ENCODE measurements at regions not wholly inside any gene's neighbourhood (a gene's known extent, or its start where the extent isn't known, plus 50 kb on each side); places are given as distances from the start of the nearest gene placed in this dataset.

GRCh38 chr16:87002717-87003413 is 314.3 kb downstream of the C16orf95 start:
- no peak for DNase-seq (ENCODE audit: low read depth)

GRCh38 chr16:87003414-87003755 is 313.8 kb downstream of the C16orf95 start:
- DNase-seq (ENCODE audit: low read depth), result peak; percentile 15

GRCh38 chr16:87006021-87006420 is 311.2 kb downstream of the C16orf95 start:
- DNase-seq (ENCODE audit: low read depth), result no peak

GRCh38 chr16:87006789-87007745 is 310.1 kb downstream of the C16orf95 start:
- DNase-seq (ENCODE audit: low read depth), result no peak

DNA sequence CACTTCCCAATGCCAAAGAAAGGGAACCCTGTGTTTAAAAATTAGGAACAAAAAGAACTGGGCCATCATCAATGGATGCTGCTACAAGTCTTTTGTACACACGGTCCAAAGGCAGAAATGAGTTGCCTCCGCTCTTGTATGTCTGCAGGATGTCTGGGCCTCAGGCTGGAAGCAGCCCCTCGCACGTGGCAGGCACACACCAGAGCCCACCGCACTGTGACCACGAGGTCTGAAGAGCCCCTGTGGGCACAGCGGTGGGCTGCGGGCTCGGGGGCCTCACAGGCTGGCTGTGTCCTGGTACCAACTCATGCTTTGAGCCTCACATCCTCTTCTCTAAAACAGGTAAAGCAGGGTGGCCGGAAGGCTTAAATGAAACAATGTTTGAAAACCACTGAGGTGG is 309.3 kb downstream of the C16orf95 start:
- DNase-seq (ENCODE audit: low read depth), result no peak

DNA sequence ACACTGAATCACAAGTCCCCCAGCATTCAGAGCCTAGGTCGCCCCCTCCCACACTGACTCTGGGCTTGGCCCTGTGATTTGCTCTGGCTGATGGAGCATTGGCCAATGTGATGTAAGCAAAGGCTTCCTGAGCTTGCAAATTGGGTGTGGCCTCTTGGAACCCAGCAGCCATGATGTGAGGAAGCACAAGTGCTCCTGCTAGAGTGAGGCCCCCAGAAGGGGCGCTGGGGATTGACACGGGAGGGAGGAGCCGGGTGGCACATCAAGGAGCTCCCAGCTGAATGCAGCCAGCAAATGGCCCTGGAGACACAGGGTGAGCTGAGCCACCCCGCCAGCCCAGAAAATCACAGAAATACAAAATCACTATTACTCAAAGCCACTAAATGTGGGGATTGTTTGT is 308.5 kb downstream of the C16orf95 start:
- DNase-seq (ENCODE audit: low read depth), result no peak

DNA sequence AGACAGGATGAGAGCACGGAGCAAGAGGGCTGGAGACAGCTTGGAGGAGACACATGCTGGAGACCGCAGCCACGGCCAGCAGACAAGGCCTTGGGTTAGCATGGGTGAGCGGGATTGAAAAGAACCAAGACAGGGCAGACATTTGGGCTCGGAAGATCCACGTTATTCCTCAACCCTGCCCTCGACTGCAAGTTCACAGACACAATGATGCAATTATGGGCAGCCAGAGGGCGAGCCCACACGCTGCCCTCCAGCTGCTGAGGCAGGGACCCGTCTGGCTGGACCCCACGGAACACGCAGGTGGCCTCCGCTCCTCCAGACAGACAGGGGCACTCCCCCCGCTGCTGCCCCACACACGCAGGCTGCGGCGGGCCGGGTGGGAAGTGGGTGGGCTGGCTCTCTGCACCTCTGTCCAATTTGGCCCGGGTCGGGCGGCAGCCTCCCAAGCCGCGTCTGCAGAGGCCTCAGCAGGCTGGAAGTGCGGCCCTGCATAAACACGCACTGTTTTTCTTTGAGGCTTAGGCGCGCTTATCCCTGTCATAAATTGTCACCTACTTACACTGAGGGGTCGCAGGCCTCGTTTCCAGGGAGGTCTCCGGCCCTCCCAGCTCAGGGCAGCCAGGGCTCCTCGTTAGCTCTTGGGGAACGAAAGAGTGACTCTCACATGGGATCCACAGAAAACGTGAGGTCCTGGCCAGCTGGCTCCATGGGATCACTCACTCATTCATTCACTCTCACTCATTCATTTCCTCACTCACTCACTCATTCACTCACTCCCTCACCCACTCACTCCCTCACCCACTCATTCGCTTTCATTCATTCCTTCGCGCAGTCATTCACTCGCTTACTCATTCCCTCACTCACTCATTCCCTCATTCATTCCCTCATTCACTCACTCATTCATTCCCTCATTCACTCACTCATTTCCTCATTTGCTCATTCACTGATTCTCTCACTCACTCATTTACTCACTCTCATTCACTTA is 303.9 kb downstream of the C16orf95 start:
- DNase-seq (ENCODE audit: low read depth), result no peak

- DNase-seq (ENCODE audit: low read depth), result no peak
Observed at GRCh38 chr16:87014112-87014511, 303.1 kb downstream of the C16orf95 start.

GRCh38 chr16:87015021-87015420 is 302.2 kb downstream of the C16orf95 start:
- DNase-seq (ENCODE audit: low read depth), result peak; percentile 10

DNA sequence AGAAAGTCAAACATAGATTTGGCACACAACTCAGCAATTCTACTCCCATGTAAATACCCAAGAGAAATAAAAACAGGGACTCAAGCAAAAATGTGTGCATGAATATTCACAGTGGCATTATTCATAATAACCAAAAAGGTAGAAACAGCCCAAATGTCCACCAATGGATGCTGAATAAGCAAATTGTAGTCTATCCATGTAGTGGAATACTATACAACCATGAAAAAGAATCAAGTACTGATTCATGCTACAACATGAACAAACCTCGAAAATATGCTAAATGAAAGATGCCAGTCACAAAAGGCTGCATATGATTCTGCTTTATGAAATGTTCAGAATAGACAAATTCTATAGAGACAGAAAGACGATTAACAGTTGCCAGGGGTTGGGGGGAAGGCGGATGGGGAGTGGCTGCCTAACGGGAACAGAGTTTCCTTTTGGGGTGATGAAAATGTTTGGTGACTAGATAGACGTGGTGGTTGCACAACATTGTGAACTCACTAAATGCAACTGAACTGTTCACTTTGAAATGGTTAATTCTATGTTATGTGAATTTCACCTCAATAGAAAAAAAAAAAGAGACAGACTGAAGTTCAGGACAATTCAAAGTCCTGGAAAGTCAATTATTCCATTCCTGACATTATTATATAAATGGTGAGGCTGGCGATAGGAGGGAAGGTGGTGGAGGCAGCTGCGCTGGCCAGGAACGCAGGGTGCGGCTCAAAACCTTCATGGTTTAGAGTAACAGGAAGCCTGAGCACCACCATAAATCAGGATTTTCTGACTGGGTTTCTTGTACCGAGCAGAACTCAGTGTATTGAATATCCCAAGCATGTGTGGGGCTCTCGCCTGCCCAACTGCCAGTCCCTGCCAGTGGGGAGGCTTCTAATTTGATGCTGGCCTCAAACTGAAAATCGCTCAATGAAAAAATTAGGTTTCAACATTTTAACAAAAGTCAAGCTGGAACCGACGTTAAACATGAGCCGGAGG is 300.9 kb downstream of the C16orf95 start:
- no peak for DNase-seq (ENCODE audit: low read depth)

- peak; percentile 94 for DNase-seq (ENCODE audit: low read depth)
Observed at GRCh38 chr16:87017371-87018012, 299.7 kb downstream of the C16orf95 start.

GRCh38 chr16:87025676-87026075 is 291.5 kb downstream of the C16orf95 start:
- no peak for DNase-seq (ENCODE audit: low read depth)

- no peak for DNase-seq (ENCODE audit: low read depth)
Observed at GRCh38 chr16:87027056-87027616, 290.1 kb downstream of the C16orf95 start.

DNA sequence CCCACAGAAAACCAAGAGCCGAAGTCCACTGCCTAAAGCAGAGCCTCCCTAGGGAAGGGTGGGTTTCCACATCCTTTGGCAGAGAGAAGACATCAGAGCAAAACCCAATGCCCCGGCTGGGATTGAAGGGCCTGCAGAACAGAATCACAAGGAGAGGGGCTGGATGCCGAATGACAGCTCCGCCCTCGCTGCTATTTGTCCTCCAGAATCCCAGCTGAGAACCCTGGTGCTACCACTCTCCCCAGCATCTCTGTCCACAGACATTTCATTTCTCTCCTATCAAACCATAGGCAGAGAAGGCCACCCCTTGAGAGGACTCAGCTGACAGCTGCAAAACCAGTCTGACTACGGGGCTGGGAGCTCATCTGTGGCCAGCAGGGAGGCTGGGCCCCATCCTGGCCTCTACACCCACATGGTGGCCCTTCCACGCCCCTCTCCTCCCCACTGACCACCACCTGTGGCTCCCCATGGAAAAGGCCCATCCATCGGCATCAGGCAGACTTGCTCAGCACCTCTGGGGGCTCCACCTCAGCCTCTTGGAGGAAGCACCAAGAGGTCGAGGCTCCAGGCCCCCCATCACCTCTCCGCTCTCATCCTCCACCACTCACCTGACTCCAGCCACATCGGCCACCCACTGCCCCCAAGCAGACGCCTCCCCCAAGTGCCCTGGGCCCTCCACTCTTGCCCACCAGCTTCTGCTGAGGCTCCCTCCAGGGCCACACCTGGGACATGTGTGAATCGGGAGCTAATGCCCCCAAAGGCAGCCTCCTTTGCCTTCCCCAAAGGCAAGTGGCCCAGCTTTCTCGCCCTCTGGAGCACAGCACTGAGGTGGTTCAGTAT is 288.5 kb downstream of the C16orf95 start:
- DNase-seq (ENCODE audit: low read depth), result no peak

DNA sequence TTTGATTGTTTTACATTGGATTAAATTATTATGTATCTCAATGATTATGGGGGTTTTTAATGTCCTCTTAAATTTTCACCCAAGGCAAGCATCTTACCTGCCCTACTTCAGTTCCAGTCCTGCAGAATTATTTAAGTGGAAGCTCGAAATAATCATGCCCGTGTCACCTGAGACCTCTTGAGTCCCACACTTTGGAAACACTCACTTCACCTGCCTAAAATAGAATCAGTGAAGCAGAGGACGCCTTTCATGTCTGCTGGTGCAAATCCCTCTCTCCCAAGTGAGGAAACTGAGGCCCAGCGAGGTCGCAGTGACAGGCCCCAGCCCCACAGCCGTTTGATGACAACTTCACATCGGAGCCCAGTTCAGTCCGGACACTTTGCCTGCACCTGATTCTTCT is 284.6 kb downstream of the C16orf95 start:
- DNase-seq (ENCODE audit: low read depth), result no peak

DNA sequence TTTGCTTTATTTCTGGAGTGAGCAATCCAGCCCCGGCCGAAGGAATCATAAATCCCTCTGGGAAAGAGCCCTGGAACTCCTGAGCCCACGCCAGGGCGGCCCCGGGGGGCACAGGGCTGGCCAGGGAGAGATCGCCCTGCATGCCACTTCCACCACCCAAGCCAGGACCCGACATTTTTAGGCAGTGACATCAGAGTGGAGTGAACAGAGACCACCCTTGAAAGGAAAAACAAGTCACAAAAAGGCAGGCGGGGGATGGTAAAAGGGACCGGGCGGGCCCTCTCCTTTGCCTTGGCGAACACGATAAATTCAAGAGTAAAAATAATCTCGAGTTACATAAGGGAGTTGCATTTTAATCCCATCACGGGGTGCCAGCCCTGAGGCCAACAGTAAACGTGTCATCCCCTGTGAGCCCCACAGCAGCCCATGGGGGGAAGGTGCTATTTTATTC is 284.1 kb downstream of the C16orf95 start:
- no peak for DNase-seq (ENCODE audit: low read depth)

GRCh38 chr16:87033541-87034300 is 283.5 kb downstream of the C16orf95 start:
- DNase-seq (ENCODE audit: low read depth), result no peak

GRCh38 chr16:87034317-87034716 is 282.9 kb downstream of the C16orf95 start:
- no peak for DNase-seq (ENCODE audit: low read depth)

Data from ELR (cell line).